ENCODE measurements at regions not wholly inside any gene's neighbourhood (a gene's known extent, or its start where the extent isn't known, plus 50 kb on each side); places are given as distances from the start of the nearest gene placed in this dataset.
"Not testable (repeated sequence)": the region's sequence is repeated elsewhere in the genome, so short reads cannot be mapped to it uniquely, and the experiment has no call there.

GRCh38 chr12:125824276-125824675 is 759.0 kb downstream of the AACS start:
- no peak for DNase-seq

GRCh38 chr12:125835852-125836251 is 770.6 kb downstream of the AACS start:
- no peak for DNase-seq

GRCh38 chr12:125836647-125837046 is 771.4 kb downstream of the AACS start:
- DNase-seq: no peak

GRCh38 chr12:125841332-125841731 is 776.1 kb downstream of the AACS start:
- no peak for DNase-seq

GRCh38 chr12:125852116-125852515 is 786.9 kb downstream of the AACS start:
- no peak for DNase-seq

GRCh38 chr12:125852679-125853078 is 787.4 kb downstream of the AACS start:
- DNase-seq: no peak

GRCh38 chr12:125853670-125854069 is 788.4 kb downstream of the AACS start:
- no peak for DNase-seq

- no peak for DNase-seq
Observed at GRCh38 chr12:125856366-125856765, 791.1 kb downstream of the AACS start.

- no peak for DNase-seq
Observed at GRCh38 chr12:125856896-125857295, 791.7 kb downstream of the AACS start.

- DNase-seq: no peak
Observed at GRCh38 chr12:125860672-125861288, 795.5 kb downstream of the AACS start.

- no peak for DNase-seq
Observed at GRCh38 chr12:125861299-125862281, 796.4 kb downstream of the AACS start.

GRCh38 chr12:125865236-125865635 is 800.0 kb downstream of the AACS start:
- DNase-seq: not testable (repeated sequence)

- DNase-seq: no peak
Observed at GRCh38 chr12:125871811-125872594, 806.8 kb downstream of the AACS start.

- no peak for DNase-seq
Observed at GRCh38 chr12:125873016-125873415, 807.8 kb downstream of the AACS start.

GRCh38 chr12:125878483-125878882 is 813.2 kb downstream of the AACS start:
- DNase-seq: no peak

GRCh38 chr12:125882141-125882540 is 816.9 kb downstream of the AACS start:
- no peak for DNase-seq

GRCh38 chr12:125888921-125889320 is 823.7 kb downstream of the AACS start:
- no peak for DNase-seq

GRCh38 chr12:125889742-125890141 is 824.5 kb downstream of the AACS start:
- DNase-seq: no peak

GRCh38 chr12:125890366-125890905 is 825.2 kb downstream of the AACS start:
- no peak for DNase-seq

GRCh38 chr12:125890971-125891370 is 825.7 kb downstream of the AACS start:
- DNase-seq: no peak

GRCh38 chr12:125892276-125892675 is 827.0 kb downstream of the AACS start:
- no peak for DNase-seq

GRCh38 chr12:125902991-125903390 is 837.8 kb downstream of the AACS start:
- DNase-seq: no peak

- DNase-seq: no peak
Observed at GRCh38 chr12:125907351-125907750, 842.1 kb downstream of the AACS start.
